ENCODE measurements at regions not wholly inside any gene's neighbourhood (a gene's known extent, or its start where the extent isn't known, plus 50 kb on each side); places are given as distances from the start of the nearest gene placed in this dataset.
A peak's percentile ranks its signal among the peaks of the same experiment; 100 is the strongest.
"Not testable (repeated sequence)": the region's sequence is repeated elsewhere in the genome, so short reads cannot be mapped to it uniquely, and the experiment has no call there.

DNA sequence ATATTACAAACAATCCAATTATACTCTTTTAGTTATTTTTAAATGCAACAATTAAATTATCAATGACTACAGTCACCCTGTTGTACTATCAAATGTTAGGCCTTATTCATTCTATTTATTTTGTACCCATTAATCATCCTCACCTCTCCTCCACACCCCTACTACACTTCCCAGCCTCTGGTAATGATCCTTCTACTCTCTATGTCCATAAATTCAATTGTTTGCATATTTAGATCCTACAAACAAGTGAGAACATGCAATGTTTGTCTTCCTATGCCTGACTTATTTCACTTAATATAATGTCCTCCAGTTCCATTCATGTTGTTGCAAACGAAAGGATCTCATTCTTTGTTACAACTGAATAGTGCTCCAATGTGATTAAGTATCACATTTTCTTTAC is 1414.6 kb downstream of the SLITRK1 start:
- DNase-seq, result no peak

DNA sequence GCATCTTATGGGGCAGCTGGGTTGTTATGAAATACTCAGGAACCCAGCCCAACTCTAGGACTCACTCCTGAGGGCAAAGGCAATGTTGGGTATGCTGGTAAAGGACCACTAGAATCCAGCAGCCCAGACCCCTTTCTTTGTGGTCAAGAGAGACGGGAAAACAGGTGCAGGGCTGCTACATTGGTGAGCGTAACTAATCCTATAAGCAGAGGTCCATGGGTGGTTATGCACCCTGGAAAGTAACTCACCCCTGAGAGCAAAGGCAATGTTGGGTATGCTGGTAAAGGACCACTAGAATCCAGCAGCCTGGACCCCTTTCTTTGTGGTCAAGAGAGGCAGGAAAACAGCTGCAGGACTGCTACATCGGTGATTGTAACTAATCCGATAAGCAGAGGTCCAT is 1422.7 kb downstream of the SLITRK1 start:
- DNase-seq, result not testable (repeated sequence)

GRCh38 chr13:82458169-82458568 is 1424.1 kb downstream of the SLITRK1 start:
- no peak for DNase-seq

GRCh38 chr13:82457548-82457947 is 1424.7 kb downstream of the SLITRK1 start:
- not testable (repeated sequence) for DNase-seq

GRCh38 chr13:82447416-82448077 is 1434.7 kb downstream of the SLITRK1 start:
- DNase-seq, result no peak

DNA sequence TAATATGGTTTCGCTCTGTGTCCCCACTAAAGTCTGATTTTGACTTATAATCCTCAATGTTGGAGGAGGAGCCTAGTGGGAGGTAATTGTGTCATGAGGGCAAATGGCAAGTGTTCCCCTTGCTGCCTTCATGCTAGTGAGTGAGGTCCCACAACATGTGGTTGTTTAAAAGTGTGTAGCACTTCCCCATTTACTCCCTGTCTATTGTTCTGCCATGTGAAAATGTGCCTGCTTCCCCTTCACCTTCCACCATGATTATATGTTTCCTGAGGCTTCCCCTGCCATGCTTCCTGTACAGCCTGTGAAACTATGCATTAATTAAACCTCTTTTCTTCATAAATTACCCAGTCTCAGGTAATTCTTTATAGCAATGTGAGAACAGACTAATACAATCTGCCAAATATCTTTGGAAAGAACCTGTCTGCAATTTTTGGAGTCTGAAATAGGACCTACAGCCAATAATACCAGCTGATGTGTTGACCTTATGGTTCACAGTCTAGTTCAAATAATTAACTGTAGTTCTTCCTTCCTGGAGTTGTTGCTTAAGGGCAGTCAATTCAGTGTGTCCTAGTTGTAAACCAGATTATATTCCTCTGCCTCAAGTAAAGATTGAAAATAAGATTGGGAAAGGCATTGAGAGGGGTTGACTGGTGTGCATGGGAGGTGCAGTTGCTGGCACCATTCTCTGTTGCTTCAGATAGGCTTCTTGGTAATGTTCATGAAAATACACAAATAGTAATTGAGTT is 1442.9 kb downstream of the SLITRK1 start:
- DNase-seq, result no peak

DNA sequence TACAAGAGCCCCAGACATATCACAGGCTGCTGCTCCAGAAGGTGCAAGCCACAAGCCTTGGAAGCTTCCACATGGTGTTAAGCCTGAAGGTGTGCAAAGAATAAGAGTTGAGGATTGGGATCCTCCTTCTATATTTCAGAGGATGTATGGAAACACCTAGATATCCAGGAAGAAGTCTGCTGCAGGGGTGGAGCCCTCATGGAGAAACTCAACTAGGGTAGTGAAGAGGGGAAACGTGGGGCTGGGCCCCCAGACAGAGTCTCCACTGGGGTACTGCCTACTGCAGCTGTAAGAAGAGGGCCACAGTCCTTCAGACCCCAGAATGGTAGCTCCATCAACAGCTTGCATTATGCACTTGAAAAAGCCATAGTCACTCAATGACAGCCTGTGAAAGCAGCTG is 1444.0 kb downstream of the SLITRK1 start:
- DNase-seq, result no peak

DNA sequence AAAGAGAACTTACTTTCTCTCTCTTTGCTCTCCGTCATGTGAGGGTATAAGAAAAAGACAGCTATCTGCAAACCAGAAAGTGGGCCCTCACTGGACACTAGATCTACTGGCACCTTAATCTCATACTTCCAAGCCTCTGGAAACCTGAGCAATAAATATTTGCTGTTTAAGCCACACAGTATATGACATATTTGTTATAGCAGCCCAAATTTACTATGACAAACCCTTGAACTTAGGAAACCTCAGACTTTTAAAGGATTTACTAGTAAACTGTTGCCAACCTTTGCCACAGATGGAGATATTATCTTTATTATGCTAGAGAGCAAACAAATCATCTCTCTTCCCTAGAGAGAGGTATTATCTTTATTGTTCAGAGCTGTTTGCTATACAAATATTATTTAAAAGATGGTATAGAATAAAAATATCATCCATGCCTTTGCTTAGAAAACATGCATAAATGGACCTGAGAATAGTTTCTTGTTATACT is 1446.1 kb downstream of the SLITRK1 start:
- DNase-seq, result no peak

DNA sequence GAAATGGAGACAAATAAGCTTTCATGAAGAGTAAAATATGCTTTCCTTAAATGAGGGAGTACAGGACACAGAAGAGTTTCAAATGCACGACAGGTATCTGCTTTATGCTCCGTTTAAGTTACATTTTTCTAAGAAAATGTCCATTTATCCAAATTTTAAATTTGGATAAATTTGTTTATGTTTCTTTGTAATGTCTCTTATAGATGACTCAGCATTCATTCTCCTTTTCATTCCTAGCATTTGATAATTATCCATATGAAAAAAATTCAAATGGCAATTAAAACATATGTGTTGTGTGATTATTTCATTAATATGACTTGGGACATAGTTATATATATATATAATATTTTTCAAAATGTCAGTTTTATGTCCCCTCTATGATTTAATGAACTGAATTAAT is 1449.3 kb downstream of the SLITRK1 start:
- DNase-seq, result no peak

- DNase-seq, result no peak
These were observed 1469.5 kb downstream of the SLITRK1 start for GRCh38 chr13:82412749-82413148.

- DNase-seq, result no peak
These were observed 1475.0 kb downstream of the SLITRK1 start for GRCh38 chr13:82407321-82407720.

DNA sequence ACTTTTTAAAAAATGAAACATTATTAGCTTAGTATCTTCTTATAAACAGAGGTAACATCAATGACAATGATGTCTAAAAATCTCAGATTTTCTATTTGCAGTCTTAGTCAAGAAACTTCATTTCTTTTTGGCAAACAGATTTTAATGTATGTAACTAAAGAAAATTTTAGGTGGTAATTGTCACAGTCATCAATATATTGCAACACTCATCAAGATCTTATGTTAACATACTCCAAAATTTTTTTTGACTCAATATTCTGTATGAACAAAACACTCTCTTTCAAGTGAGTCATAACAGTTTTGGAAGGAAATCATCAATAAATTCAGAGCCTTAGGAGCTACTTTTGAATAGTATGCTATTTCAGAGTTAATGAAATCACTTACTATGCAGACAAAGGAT is 1507.6 kb downstream of the SLITRK1 start:
- DNase-seq, result no peak

DNA sequence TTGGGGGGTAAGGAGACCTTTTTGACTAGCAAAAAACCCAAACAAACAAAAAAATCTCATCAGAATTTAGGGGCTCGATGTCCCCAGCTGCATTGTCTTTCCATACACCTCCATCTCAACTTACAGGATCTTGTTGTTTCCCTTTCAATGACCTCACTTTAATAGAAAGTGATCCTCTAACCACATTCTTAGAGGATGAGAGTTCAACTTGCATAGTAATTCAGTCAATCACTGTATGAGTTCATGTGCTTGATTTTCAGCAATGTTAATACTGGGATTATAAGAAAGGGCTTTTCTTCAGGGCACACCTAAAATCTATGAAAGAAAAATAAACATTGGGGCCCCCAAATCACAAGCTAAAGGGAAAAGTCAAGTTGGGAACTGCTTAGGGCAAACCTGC is 1512.0 kb downstream of the SLITRK1 start:
- no peak for DNase-seq

DNA sequence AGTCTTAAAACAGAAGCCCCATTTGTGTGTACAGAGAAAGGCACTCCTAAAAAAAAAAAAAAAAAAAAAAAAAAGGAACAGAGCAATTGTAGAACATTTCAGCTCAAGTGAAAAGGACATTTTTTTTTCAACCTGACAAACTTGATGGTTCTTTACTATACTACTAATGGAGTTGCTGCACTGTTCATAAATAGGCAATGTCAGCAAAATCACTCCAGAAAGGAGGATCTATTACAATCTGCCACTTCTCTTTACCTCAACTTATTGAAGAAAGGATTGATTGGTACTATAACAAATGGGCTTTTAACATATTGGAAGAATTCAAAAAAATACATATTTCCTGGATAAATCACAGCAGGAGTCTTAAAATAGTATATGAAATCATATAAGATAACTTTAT is 1517.7 kb downstream of the SLITRK1 start:
- DNase-seq, result no peak

DNA sequence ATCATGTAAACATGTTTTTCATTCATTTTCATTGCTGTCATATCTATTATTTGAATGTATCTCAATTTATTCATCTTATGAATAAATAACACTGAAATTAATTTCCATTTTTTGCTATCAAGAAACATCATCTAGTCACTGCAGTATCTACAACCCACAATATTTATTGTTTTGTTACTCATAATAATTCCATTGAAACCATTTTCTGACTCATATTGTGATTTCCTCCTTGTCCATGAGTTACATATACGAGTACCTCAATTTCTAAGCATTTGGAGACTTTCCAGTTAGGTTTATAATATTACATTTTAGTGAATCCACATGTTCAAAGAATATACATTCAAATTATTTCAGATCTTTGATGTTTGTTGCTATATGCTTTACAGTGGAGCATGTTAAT is 1524.0 kb downstream of the SLITRK1 start:
- no peak for DNase-seq

DNA sequence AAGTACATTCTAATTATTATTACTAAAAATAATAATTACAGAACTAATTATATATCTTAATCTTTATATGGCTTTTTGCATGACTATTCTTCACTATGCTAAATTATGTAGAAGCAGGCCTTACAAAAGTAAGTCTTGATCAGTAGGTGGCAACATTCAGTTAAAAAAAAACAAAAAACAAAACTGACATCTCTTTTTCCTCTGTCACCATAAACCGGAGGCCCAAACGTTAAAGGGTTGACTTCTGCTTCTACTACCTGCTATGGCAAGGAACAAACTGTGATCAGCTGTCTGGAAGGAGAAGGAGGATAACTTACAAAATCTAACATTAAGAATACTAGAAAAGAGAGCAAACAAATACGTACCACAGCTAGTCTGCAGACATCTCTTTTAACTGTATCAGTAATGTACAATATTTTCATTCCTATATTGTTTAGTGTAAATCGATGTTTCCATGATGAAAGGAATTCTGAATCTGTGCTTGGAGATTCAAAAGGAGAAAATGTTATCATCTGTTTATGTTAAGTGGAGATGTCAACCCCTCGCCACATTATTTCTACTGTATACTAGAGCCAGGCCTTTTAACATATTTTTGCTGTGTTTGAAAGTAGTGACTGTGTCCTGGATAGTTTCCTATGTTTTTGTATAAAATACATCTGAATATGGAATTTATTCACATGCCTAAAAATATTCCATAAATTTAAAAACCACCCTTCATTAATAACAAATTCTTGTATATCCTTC is 1525.4 kb downstream of the SLITRK1 start:
- DNase-seq, result peak; percentile 0

DNA sequence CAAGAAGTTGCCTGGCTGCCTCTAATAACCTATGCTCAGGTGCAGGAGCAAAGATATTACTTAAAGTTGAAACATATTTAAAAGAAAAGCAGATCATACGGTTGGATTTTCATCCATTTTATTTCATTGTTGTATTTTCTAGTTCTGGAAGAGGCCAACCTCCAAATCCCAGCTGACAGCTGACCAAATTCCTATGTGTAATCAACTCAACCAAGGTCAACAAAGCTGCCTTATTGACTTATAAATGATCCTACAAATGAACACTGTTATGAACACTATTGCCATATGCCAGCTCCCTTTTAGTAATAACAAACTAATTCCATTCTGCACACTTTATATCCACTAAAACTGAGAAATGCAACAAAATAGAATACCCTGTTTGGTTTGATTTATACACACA is 1537.4 kb downstream of the SLITRK1 start:
- no peak for DNase-seq

- DNase-seq, result no peak
These were observed 1541.2 kb downstream of the SLITRK1 start for GRCh38 chr13:82341116-82341515.

DNA sequence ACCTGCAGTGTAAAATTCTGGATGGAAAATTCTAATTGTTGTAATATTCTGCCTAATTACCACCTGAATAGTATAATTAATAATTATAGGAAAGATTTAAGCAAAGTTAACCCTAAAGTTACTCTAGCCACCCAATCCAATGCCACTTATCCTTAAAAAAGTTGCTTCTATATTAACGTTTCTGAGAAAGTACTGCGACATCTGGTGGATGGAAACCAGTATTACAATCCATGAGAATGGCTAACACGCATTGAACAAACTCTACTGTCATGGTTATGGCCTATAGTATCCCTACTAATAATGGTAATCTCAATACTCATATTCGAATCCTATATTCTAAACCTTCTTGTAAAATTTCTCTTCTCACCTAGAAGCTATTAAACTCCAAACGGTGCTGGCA is 1551.8 kb downstream of the SLITRK1 start:
- DNase-seq, result peak in 1 of 2 experiments; percentile 0

DNA sequence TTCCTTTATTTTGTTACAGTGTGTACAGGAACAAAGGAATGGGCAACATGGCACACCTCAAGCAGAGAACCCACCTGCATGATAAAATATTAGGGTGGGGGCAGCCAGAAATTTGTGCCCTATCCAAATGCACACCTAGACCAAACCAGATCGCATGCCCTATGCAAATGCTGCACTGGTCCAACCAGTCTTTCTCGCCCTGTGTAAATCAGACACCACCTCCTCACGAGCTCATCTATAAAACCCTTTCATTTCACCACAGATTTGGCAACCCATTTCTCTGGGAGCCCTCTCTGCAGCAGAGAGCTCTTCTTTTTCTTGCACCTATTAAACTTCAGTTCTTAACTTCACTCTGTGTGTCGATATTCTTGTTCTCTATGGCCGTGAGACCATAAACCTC is 1559.2 kb downstream of the SLITRK1 start:
- DNase-seq, result no peak

GRCh38 chr13:82305588-82305987 is 1576.7 kb downstream of the SLITRK1 start:
- no peak for DNase-seq

DNA sequence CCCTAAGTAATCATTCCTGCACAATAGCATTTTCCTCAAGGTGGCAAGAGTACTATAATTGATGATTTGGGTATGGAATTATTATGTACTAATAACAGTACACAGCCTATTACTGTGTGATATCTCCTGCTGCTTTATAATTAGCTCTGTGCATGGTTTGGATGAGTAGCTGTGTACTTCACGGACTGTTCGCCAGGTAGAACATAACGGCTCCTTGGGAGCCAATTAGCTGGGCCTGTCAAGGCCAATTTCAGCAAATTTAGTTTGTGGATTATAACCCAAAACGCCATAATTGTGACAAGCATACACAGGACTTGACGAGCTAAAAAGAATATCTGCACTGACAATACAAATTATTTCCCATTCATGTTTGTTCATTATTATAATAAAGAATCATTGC is 1584.2 kb downstream of the SLITRK1 start:
- no peak for DNase-seq

GRCh38 chr13:82294226-82294625 is 1588.0 kb downstream of the SLITRK1 start:
- DNase-seq, result no peak

DNA sequence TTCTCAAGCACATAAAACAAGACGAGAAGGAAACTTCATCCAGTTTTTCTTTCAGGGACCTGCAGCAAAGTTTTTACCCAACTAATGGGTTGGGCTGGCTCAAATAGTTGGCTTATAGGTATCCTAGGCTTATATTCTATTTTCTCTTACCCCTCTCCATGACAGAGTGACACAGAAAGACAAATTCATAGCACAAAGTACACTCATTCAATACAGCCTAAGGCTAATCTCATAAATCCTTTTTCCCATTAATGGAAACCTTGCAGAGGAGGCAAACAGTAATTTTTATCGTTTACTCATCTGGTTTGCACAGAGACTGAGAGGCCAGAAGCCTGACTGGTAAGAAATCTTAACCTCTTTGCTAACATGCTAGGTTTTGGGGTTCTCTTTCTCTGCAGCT is 1589.9 kb downstream of the SLITRK1 start:
- DNase-seq, result no peak
